SK-N-SH treated with all-trans-retinoic acid at 6 μM for 48 hours (cell line): ENCODE measurements at regions not wholly inside any gene's neighbourhood (a gene's known extent, or its start where the extent isn't known, plus 50 kb on each side); places are given as distances from the start of the nearest gene placed in this dataset.

ENCODE experiments used
- ATAC-seq: fragments of 200-7000 bp; cut with Tn5 transposase; 3 replicates; pipeline ENCODE4 v1.9.1; 2020; ENCODE audit warnings: mild to moderate bottlenecking, moderate library complexity
- ARNTL ChIP-seq: fragments of 450-650 bp; formaldehyde crosslinking; IDR thresholded peaks from 2 replicates; pipeline ENCODE4 v1.5.0; 2020; ENCODE audit warnings: low read depth, mild to moderate bottlenecking, moderate library complexity, borderline replicate concordance
- CREB5 ChIP-seq: fragments of 250-450 bp; sonication (Bioruptor Pico); IDR thresholded peaks from 2 replicates; pipeline ENCODE4 v1.5.1; 2020; ENCODE audit warnings: low read depth, mild to moderate bottlenecking, moderate library complexity
- CSDC2 ChIP-seq: fragments of 250-450 bp; sonication (Bioruptor Pico); IDR thresholded peaks from 2 replicates; pipeline ENCODE4 v1.5.0; 2020; ENCODE audit warnings: mild to moderate bottlenecking, moderate library complexity
- GLIS3 ChIP-seq: fragments of 250-450 bp; sonication (Bioruptor Pico); IDR thresholded peaks from 2 replicates; pipeline ENCODE4 v1.5.0; 2020; ENCODE audit warnings: mild to moderate bottlenecking, moderate library complexity
- PATZ1 ChIP-seq: fragments of 250-450 bp; sonication (Bioruptor Pico); IDR thresholded peaks from 2 replicates; pipeline ENCODE4 v1.8.0; 2020; ENCODE audit warnings: mild to moderate bottlenecking, moderate library complexity, borderline replicate concordance
- TCF4 ChIP-seq: fragments of 250-450 bp; sonication (Bioruptor Pico); IDR thresholded peaks from 2 replicates; pipeline ENCODE4 v1.8.0; 2021; ENCODE audit warnings: mild to moderate bottlenecking, moderate library complexity, borderline replicate concordance
- TOX ChIP-seq: fragments of 250-450 bp; sonication (Bioruptor Pico); IDR thresholded peaks from 2 replicates; pipeline ENCODE4 v1.8.0; 2021; ENCODE audit warnings: mild to moderate bottlenecking, moderate library complexity, borderline replicate concordance
- ZC3H10 ChIP-seq: fragments of 250-450 bp; sonication (Bioruptor Pico); IDR thresholded peaks from 2 replicates; pipeline ENCODE4 v1.5.1; 2021; ENCODE audit warnings: mild to moderate bottlenecking, moderate library complexity
- ZFP3 ChIP-seq: fragments of 250-450 bp; sonication (Bioruptor Pico); IDR thresholded peaks from 2 replicates; pipeline ENCODE4 v1.5.0; 2020; ENCODE audit warnings: mild to moderate bottlenecking, moderate library complexity
- ZFP30 ChIP-seq: fragments of 450-650 bp; formaldehyde crosslinking; IDR thresholded peaks from 2 replicates; pipeline ENCODE4 v1.5.0; 2022; ENCODE audit warnings: mild to moderate bottlenecking, moderate library complexity
- ZNF565 ChIP-seq: fragments of 450-650 bp; formaldehyde crosslinking; conservative IDR thresholded peaks from 2 replicates; pipeline ENCODE4 v1.5.0; 2020; ENCODE audit warnings: low read depth, mild to moderate bottlenecking, moderate library complexity
- ZNF70 ChIP-seq: fragments of 450-650 bp; formaldehyde crosslinking; IDR thresholded peaks from 2 replicates; pipeline ENCODE4 v1.5.0; 2020; ENCODE audit warnings: mild to moderate bottlenecking, moderate library complexity
- TF ChIP-seq, protein P1 (sequence below): fragments of 250-450 bp; sonication (Bioruptor Pico); IDR thresholded peaks from 2 replicates; pipeline ENCODE4 v1.5.0; 2020; ENCODE audit warnings: mild to moderate bottlenecking, moderate library complexity
- TF ChIP-seq, protein P2 (sequence below): fragments of 250-450 bp; sonication (Bioruptor Pico); IDR thresholded peaks from 2 replicates; pipeline ENCODE4 v1.8.0; 2021; ENCODE audit warnings: low read depth, mild to moderate bottlenecking, moderate library complexity, borderline replicate concordance
- TF ChIP-seq, protein P3 (sequence below): fragments of 250-450 bp; sonication (Bioruptor Pico); IDR thresholded peaks from 2 replicates; pipeline ENCODE4 v1.5.1; 2021; ENCODE audit warnings: mild to moderate bottlenecking, moderate library complexity

DNA sequence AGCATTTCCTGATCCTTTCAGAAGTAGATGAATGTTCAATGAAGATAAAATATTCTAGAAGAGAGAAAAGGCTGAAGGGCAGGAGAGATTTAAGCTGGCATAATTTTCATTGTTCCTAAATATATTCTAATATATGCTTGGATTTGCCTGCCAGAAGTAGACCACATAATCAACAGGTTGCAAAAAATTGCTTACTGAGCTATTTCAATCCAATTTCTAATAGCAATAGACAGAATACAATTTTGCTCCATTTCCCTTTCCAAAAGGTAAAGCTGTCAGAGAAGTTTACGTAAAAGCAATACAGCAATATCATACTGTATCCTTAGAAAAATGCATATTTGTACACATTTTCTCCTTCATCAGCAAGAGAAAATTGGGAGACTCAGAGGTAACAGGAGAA lies 237.3 kb downstream of the PMP22 start:
- TF ChIP-seq, protein P1, sequence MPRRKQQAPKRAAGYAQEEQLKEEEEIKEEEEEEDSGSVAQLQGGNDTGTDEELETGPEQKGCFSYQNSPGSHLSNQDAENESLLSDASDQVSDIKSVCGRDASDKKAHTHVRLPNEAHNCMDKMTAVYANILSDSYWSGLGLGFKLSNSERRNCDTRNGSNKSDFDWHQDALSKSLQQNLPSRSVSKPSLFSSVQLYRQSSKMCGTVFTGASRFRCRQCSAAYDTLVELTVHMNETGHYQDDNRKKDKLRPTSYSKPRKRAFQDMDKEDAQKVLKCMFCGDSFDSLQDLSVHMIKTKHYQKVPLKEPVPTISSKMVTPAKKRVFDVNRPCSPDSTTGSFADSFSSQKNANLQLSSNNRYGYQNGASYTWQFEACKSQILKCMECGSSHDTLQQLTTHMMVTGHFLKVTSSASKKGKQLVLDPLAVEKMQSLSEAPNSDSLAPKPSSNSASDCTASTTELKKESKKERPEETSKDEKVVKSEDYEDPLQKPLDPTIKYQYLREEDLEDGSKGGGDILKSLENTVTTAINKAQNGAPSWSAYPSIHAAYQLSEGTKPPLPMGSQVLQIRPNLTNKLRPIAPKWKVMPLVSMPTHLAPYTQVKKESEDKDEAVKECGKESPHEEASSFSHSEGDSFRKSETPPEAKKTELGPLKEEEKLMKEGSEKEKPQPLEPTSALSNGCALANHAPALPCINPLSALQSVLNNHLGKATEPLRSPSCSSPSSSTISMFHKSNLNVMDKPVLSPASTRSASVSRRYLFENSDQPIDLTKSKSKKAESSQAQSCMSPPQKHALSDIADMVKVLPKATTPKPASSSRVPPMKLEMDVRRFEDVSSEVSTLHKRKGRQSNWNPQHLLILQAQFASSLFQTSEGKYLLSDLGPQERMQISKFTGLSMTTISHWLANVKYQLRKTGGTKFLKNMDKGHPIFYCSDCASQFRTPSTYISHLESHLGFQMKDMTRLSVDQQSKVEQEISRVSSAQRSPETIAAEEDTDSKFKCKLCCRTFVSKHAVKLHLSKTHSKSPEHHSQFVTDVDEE (CRISPR knock-in tag) = no peak
- TF ChIP-seq ARNTL (no peak), ZFP3 (CRISPR knock-in tag) (no peak), ZNF565 (CRISPR knock-in tag) (no peak), TOX (CRISPR knock-in tag) (no peak), TCF4 (CRISPR knock-in tag) (no peak), PATZ1 (CRISPR knock-in tag) (no peak)
- TF ChIP-seq, protein P2, sequence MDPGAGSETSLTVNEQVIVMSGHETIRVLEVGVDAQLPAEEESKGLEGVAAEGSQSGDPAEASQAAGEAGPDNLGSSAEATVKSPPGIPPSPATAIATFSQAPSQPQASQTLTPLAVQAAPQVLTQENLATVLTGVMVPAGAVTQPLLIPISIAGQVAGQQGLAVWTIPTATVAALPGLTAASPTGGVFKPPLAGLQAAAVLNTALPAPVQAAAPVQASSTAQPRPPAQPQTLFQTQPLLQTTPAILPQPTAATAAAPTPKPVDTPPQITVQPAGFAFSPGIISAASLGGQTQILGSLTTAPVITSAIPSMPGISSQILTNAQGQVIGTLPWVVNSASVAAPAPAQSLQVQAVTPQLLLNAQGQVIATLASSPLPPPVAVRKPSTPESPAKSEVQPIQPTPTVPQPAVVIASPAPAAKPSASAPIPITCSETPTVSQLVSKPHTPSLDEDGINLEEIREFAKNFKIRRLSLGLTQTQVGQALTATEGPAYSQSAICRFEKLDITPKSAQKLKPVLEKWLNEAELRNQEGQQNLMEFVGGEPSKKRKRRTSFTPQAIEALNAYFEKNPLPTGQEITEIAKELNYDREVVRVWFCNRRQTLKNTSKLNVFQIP (CRISPR knock-in tag) = no peak

GRCh38 chr17:15026088-15026487 lies 239.0 kb downstream of the PMP22 start:
- ATAC-seq = no peak
- TF ChIP-seq GLIS3 (CRISPR knock-in tag) (no peak), ARNTL (no peak)
- TF ChIP-seq, protein P3, sequence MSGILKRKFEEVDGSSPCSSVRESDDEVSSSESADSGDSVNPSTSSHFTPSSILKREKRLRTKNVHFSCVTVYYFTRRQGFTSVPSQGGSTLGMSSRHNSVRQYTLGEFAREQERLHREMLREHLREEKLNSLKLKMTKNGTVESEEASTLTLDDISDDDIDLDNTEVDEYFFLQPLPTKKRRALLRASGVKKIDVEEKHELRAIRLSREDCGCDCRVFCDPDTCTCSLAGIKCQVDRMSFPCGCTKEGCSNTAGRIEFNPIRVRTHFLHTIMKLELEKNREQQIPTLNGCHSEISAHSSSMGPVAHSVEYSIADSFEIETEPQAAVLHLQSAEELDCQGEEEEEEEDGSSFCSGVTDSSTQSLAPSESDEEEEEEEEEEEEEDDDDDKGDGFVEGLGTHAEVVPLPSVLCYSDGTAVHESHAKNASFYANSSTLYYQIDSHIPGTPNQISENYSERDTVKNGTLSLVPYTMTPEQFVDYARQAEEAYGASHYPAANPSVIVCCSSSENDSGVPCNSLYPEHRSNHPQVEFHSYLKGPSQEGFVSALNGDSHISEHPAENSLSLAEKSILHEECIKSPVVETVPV (CRISPR knock-in tag) = no peak
- TF ChIP-seq, protein P1 (CRISPR knock-in tag) = no peak

More for the DNA sequence above, 237.3 kb downstream of the PMP22 start:
- ATAC-seq = no peak

DNA sequence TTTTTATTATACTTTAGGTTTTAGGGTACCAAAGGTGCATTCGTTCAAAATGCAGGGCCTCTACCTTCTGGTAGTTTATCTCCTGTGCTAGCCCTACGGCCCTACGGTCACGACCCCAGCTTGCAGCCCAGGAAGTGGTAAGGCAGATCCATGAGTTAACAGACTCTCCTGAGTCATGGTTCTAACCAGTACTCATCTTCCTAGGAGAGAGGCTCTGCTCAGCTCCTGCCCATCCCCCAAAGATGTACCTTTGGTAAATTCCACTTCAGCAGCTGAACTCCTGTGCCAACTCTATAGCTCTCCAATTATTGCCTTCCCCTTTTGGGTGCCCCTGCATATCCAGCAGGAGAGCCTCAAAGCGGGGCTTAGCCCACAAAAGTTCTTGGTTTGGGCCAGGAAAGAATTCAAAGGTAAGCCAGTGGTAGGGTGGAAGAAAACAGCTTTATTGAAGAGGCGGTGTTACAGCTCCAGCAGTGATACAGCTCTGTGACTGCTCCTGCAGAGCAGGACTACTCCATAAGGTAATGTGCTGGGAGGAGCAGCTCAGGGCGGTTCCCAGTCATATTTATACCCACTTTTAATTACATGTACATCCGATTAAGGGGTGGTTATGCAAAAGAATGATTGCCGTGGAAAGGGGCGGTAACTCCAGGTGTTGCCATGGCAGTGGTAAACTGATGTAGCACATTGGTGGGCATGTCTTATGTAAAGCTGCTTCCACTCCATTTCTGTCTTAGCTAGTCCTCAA lies 241.4 kb downstream of the PMP22 start:
- no peak for ATAC-seq
- no peak for TF ChIP-seq ZFP30 (CRISPR knock-in tag)

DNA sequence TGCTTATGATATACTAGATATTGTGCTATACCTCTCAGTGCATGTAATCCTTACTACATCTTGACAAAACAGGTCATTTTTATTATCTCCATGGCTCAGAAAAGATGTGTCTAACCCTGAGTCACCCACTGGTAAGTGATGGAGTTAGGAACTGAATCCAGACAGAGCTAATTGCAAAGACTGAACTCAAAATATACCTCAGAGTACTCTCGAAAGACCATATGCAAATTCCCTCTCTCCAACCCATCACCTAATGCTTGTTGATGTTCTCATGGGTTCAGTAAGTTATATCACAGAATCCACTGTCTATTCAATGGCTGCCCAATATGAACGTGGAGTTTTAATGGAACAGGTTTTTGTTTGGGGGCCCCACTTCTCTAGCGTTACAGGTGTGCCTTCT lies 246.0 kb downstream of the PMP22 start:
- ATAC-seq = no peak
- TF ChIP-seq TCF4 (CRISPR knock-in tag) (no peak), ZNF565 (CRISPR knock-in tag) (no peak), ZNF70 (CRISPR knock-in tag) (no peak), GLIS3 (CRISPR knock-in tag) (no peak), ZC3H10 (CRISPR knock-in tag) (no peak), ARNTL (no peak), ZFP3 (CRISPR knock-in tag) (no peak), CSDC2 (CRISPR knock-in tag) (no peak), PATZ1 (CRISPR knock-in tag) (no peak), CREB5 (CRISPR knock-in tag) (no peak)
- TF ChIP-seq, protein P3 (CRISPR knock-in tag) = no peak
